Upper lobe of left lung (tissue), 6 donors: ENCODE measurements at regions not wholly inside any gene's neighbourhood (a gene's known extent, or its start where the extent isn't known, plus 50 kb on each side); places are given as distances from the start of the nearest gene placed in this dataset.
"Not testable (repeated sequence)": the region's sequence is repeated elsewhere in the genome, so short reads cannot be mapped to it uniquely, and the experiment has no call there.

ENCODE experiments used
- ATAC-seq, 2 donors: fragments of 200-7000 bp; cut with Tn5 transposase; one replicate each; pipeline ENCODE4 v1.9.1; 2022; ENCODE audit warnings: mild to moderate bottlenecking in 2 of 2, moderate library complexity in 2 of 2; ENCODE audit not compliant: low FRiP score in 2 of 2
- DNase-seq, 2 donors: peaks; one replicate each; pipeline ENCODE4 v3.0.0-alpha.2; 2019 to 2020
- H3K27ac ChIP-seq, 4 donors: fragments of 200-600 bp; sonication (generic); one replicate each; pipeline ENCODE4 v1.5.1; 2016 to 2019
- H3K27me3 ChIP-seq, 4 donors: fragments of 200-600 bp; sonication (generic); one replicate each; pipeline ENCODE4 v1.5.1; 2017 to 2019
- H3K36me3 ChIP-seq, 4 donors: fragments of 200-600 bp; sonication (generic); one replicate each; pipeline ENCODE4 v1.5.1; 2016 to 2019
- H3K4me1 ChIP-seq, 4 donors: fragments of 200-600 bp; sonication (generic); one replicate each; pipeline ENCODE4 v1.5.1; 2018 to 2019
- H3K4me3 ChIP-seq, 4 donors: fragments of 200-600 bp; sonication (generic); one replicate each; pipeline ENCODE4 v1.5.1; 2017 to 2019; ENCODE audit warnings: mild to moderate bottlenecking in 2 of 4, moderate library complexity in 1 of 4
- H3K9me3 ChIP-seq, 4 donors: fragments of 200-600 bp; sonication (generic); one replicate each; pipeline ENCODE4 v1.5.1; 2018 to 2019
- CTCF ChIP-seq, 6 experiments: fragments of 450-650 bp in 4 of 6; fragments of 200-600 bp in 2 of 6; sonication (generic) in 2 of 6; IDR thresholded peaks; one replicate each; pipeline ENCODE4 v1.5.1; 2016 to 2019; ENCODE audit warnings: antibody characterized with exemption in 6 of 6
- EP300 ChIP-seq, 4 donors: sonication (generic); formaldehyde crosslinking; IDR thresholded peaks; one replicate each; pipeline ENCODE4 v1.5.1; 2017; ENCODE audit warnings: antibody characterized with exemption in 4 of 4, control low read depth in 2 of 4
- POLR2A ChIP-seq, 4 donors: fragments of 450-650 bp; IDR thresholded peaks; one replicate each; pipeline ENCODE4 v1.5.1; 2016 to 2017; ENCODE audit warnings: antibody characterized with exemption in 4 of 4, mild to moderate bottlenecking in 2 of 4
- POLR2AphosphoS5 ChIP-seq, 2 donors: sonication (generic); formaldehyde crosslinking; IDR thresholded peaks; one replicate each; pipeline ENCODE4 v1.5.1; 2017; ENCODE audit warnings: antibody characterized with exemption in 2 of 2
- WGBS, 2 donors: methylation state at CpG; one replicate each; pipeline ENCODE4 v1.1.5; 2017 to 2018; 5-methylcytosine and 5-hydroxymethylcytosine counted together
- donor health status: DM: no; HTN: no; CAD: no; lungs with moderate emphysema.
- donor health status: DM: no; HTN: yes; CAD: no; lungs with severe emphysema.

GRCh38 chr6:17211101-17211500 is 70.1 kb upstream of the RBM24 start:
- Histone ChIP-seq H3K27me3 (no peaks in the 10 kb centered on the region), H3K9me3 (peaks cover 0 to 4% (median 2%) of the 10 kb centered on the region in 4 donors), H3K4me1 (no peaks in the 10 kb centered on the region), H3K4me3 (no peak overlapping the region), H3K27ac (no peak overlapping the region), H3K36me3 (no peaks in the 10 kb centered on the region)
- TF ChIP-seq CTCF (IDR thresholded peaks at IDR 0.05) (no peak), POLR2A (IDR thresholded peaks at IDR 0.05) (no peak), EP300 (IDR thresholded peaks at IDR 0.05) (no peak), POLR2AphosphoS5 (IDR thresholded peaks at IDR 0.05) (no peak)
- DNase-seq (no peak), ATAC-seq (no peak)
- WGBS, 2 donors = 92 to 97% methylated on average over 3 of the region's 3 CpGs

- Histone ChIP-seq H3K27ac (no peak overlapping the region), H3K9me3 (no peaks in the 10 kb centered on the region), H3K27me3 (no peaks in the 10 kb centered on the region), H3K4me1 (no peaks in the 10 kb centered on the region), H3K36me3 (no peaks in the 10 kb centered on the region), H3K4me3 (no peak overlapping the region)
- 48 to 64% methylated on average over 11 to 13 of the region's 13 CpGs for WGBS, 2 donors
- DNase-seq = no peak
- ATAC-seq = peak in 1 of 2 donors; percentile 21
- no peak for TF ChIP-seq CTCF (IDR thresholded peaks at IDR 0.05)
- TF ChIP-seq POLR2AphosphoS5 (IDR thresholded peaks at IDR 0.05) = no peak
- no peak for TF ChIP-seq EP300 (IDR thresholded peaks at IDR 0.05)
- TF ChIP-seq POLR2A (IDR thresholded peaks at IDR 0.05) = no peak
These were observed 68.4 kb upstream of the RBM24 start for GRCh38 chr6:17212546-17213371.

DNA sequence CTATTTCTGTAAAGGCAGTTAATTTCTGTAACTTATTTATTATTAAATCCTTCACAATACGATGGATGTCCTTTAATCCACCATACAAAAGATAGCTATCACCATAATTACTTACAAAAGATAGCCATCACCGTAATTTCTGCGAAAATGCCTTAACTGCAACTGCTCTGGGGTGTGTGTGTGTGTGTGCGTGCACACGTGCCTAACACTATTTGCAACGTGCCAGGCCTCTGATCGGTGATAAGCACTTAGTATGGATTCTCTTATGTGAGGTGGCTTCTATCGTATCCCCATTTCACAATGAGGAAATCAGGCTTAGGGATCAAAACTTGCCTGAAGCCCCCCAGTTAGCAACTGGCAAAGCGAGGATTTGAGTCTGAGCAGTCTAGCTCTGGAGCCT is 67.1 kb upstream of the RBM24 start:
- WGBS, 2 donors = 85 to 87% methylated on average over 9 of the region's 9 CpGs
- Histone ChIP-seq H3K4me3 (no peak overlapping the region), H3K27ac (no peak overlapping the region), H3K36me3 (no peaks in the 10 kb centered on the region), H3K27me3 (no peaks in the 10 kb centered on the region), H3K9me3 (no peaks in the 10 kb centered on the region), H3K4me1 (peaks cover 0 to 3% (median under 1%) of the 10 kb centered on the region in 4 donors)
- DNase-seq (no peak), ATAC-seq (no peak)
- TF ChIP-seq POLR2AphosphoS5 (IDR thresholded peaks at IDR 0.05) (no peak), EP300 (IDR thresholded peaks at IDR 0.05) (no peak), POLR2A (IDR thresholded peaks at IDR 0.05) (no peak), CTCF (IDR thresholded peaks at IDR 0.05) (no peak)

- H3K27me3 ChIP-seq, H3K36me3 ChIP-seq, H3K9me3 ChIP-seq, H3K4me3 ChIP-seq, ATAC-seq, DNase-seq, H3K27ac ChIP-seq: not testable (repeated sequence)
- WGBS, 2 donors = 95% methylated on average over 10 of the region's 10 CpGs
- H3K4me1 ChIP-seq = peaks cover 0 to 12% (median 2%) of the 10 kb centered on the region in 4 donors
These were observed 64.2 kb upstream of the RBM24 start for GRCh38 chr6:17216972-17217371.

GRCh38 chr6:17218023-17218748 is 63.0 kb upstream of the RBM24 start:
- no peak for ATAC-seq
- Histone ChIP-seq H3K4me1 (peaks cover 0 to 12% (median 2%) of the 10 kb centered on the region in 4 donors), H3K27ac (no peak overlapping the region), H3K9me3 (no peaks in the 10 kb centered on the region), H3K4me3 (no peak overlapping the region), H3K36me3 (no peaks in the 10 kb centered on the region), H3K27me3 (no peaks in the 10 kb centered on the region)
- WGBS, 2 donors = 68 to 87% methylated on average over 4 to 6 of the region's 6 CpGs
- TF ChIP-seq CTCF (IDR thresholded peaks at IDR 0.05) = no peak
- no peak for TF ChIP-seq POLR2A (IDR thresholded peaks at IDR 0.05)
- TF ChIP-seq EP300 (IDR thresholded peaks at IDR 0.05) = no peak
- TF ChIP-seq POLR2AphosphoS5 (IDR thresholded peaks at IDR 0.05) = no peak
- no peak for DNase-seq
